Kidney (tissue), 13 donors: ENCODE measurements at regions not wholly inside any gene's neighbourhood (a gene's known extent, or its start where the extent isn't known, plus 50 kb on each side); places are given as distances from the start of the nearest gene placed in this dataset.

Source experiments
- DNase-seq, 5 donors: peaks; one replicate each; pipeline ENCODE4 v3.0.0-alpha.2; 2013 to 2020
- FAIRE-seq: peaks from 2 replicates; lab custom pipeline; 2012; peaks lifted over from hg19 to GRCh38; lab: Jason Lieb, UNC
- H3K27ac ChIP-seq, 2 donors: one replicate each; pipeline ENCODE4 v1.7.0; 2013; ENCODE audit warnings: low read depth in 2 of 2, low read length in 2 of 2, inconsistent platforms in 1 of 2
- H3K27me3 ChIP-seq: one replicate; pipeline ENCODE4 v1.7.1; 2013; ENCODE audit warnings: low read length, inconsistent platforms; ENCODE audit not compliant: control insufficient read depth, insufficient read depth
- H3K36me3 ChIP-seq, 3 donors: one replicate each; pipeline versions ENCODE4 v1.7.0 to v1.7.1; 2013; ENCODE audit warnings: low read length in 3 of 3, control low read depth in 1 of 3, inconsistent platforms in 1 of 3; ENCODE audit not compliant: insufficient read depth in 3 of 3, control insufficient read depth in 2 of 3
- H3K4me1 ChIP-seq, 3 donors: one replicate each; pipeline versions ENCODE4 v1.7.0 to v1.7.1; 2013; ENCODE audit warnings: low read length in 3 of 3, inconsistent platforms in 1 of 3, low read depth in 1 of 3; ENCODE audit not compliant: control insufficient read depth in 2 of 3, insufficient read depth in 2 of 3
- H3K4me3 ChIP-seq, 3 donors: one replicate each; pipeline versions ENCODE4 v1.7.0 to v1.8.1; 2013; ENCODE audit warnings: low read length in 3 of 3, control low read depth in 1 of 3, inconsistent platforms in 1 of 3
- H3K9ac ChIP-seq, 3 donors: one replicate each; pipeline versions ENCODE4 v1.7.0 to v1.7.1; 2013; ENCODE audit warnings: low read length in 3 of 3, control low read depth in 1 of 3, inconsistent platforms in 1 of 3
- H3K9me3 ChIP-seq, 3 donors: one replicate each; pipeline versions ENCODE4 v1.7.0 to v1.7.1; 2013; ENCODE audit warnings: low read length in 3 of 3, control low read depth in 1 of 3, inconsistent platforms in 1 of 3; ENCODE audit not compliant: control insufficient read depth in 2 of 3, insufficient read depth in 1 of 3
- intact Hi-C: fragments of 100-400 bp; cut with DNase I; formaldehyde crosslinking; loops from one replicate; pipeline ENCODE4 v1.11.1; 2022
- TF ChIP-seq, protein P1 (sequence below): IDR thresholded peaks from 3 replicates; pipeline ENCODE4 v1.5.1; 2012; ENCODE audit warnings: mild to moderate bottlenecking, moderate library complexity, borderline replicate concordance; ENCODE audit not compliant: insufficient read depth; ENCODE audit errors: extremely low read depth
- donor health status: control.
- donor health status: control.
- donor health status: control.
- donor health status: control.
- donor health status: control.
- donor health status: DM: yes; HTN: yes; CAD: no.
- donor health status: Normal renal cell carcinoma (clear cell type).

DNA sequence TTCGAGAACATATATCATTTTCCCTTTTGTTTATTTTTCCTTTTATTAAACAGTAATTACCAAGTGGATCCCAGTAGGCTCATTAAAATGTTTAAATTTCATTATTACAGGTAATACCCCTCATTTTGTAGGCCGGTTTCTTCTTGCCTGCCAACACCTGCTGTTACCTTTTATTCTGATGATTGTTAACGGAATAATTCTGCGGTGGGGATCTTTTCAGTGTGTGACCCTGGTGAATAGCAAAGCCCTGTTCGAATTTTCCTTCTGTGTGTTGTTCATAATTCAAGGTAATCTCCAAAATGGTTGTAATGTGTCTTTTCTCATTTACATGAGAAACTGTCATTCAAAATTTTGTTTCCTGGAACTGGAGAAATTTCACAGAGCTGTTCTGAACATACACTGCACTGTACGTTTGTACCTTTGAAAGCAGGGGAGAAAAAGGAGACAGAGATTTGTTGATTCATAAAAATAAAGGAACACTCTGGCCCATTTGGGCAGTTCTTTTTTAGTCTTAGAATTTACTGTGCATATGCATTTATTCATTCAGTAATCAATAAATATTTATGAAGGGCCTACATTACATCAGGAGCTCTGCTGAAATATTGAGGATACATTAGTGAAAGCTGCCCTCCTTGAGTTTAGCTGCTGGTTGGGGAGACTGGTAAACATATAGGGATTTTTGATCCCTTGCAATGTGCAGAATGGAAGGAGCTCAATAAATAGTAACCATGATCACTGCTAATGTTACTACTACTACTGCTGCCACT is 502.0 kb downstream of the QKI start:
- Histone ChIP-seq H3K4me1 (no peaks in the 10 kb centered on the region), H3K9ac (no peak overlapping the region), H3K36me3 (no peaks in the 10 kb centered on the region), H3K4me3 (no peak overlapping the region), H3K27me3 (no peaks in the 10 kb centered on the region), H3K27ac (no peak overlapping the region), H3K9me3 (no peaks in the 10 kb centered on the region)
- intact Hi-C loops, result no loop called here
- DNase-seq (no peak), FAIRE-seq (no peak)
- TF ChIP-seq, protein P1, sequence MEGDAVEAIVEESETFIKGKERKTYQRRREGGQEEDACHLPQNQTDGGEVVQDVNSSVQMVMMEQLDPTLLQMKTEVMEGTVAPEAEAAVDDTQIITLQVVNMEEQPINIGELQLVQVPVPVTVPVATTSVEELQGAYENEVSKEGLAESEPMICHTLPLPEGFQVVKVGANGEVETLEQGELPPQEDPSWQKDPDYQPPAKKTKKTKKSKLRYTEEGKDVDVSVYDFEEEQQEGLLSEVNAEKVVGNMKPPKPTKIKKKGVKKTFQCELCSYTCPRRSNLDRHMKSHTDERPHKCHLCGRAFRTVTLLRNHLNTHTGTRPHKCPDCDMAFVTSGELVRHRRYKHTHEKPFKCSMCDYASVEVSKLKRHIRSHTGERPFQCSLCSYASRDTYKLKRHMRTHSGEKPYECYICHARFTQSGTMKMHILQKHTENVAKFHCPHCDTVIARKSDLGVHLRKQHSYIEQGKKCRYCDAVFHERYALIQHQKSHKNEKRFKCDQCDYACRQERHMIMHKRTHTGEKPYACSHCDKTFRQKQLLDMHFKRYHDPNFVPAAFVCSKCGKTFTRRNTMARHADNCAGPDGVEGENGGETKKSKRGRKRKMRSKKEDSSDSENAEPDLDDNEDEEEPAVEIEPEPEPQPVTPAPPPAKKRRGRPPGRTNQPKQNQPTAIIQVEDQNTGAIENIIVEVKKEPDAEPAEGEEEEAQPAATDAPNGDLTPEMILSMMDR, result no peak

DNA sequence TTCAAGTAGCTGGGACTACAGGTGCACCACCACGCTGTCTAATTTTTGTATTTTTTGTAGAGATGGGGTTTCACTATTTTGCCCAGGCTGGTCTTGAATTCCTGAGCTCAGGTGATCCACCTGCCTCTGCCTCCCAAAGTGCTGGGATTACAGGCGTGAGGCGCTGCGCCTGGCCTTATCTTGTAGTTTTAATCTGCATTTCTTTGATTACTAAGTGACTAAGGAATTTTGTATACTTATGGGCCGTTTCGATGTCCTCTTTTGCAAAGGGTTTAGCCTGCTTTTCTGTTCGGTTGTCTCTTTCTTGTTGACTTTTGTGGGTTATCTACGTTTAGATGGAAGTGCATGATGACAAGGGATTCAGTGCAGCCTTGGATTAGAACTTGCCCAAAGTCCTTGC is 500.6 kb downstream of the QKI start:
- Histone ChIP-seq H3K9ac (no peak overlapping the region), H3K4me3 (no peak overlapping the region), H3K27me3 (no peaks in the 10 kb centered on the region), H3K9me3 (no peaks in the 10 kb centered on the region), H3K27ac (no peak overlapping the region), H3K36me3 (no peaks in the 10 kb centered on the region), H3K4me1 (no peaks in the 10 kb centered on the region)
- no peak for DNase-seq
- FAIRE-seq, result no peak
- intact Hi-C loops, result no loop called here
- TF ChIP-seq, protein P1, result no peak

DNA sequence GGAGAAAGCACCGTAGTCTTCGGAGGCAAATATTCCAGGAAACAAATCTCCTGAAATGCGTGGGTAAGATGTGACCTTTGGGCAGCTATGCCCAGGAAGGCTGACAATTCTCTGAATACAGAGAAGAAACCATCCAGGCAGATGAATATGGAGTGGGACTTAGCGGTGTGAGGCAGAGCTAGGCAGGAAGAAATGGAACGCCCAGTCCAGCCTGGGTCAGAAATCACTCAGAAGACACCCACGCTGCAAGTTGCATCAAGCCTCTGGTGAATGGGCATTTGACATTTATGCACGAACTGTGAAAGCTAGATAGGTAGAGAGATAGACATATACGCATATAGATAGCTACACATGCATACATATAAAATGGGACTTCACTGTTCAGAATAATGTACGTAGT is 498.5 kb downstream of the QKI start:
- TF ChIP-seq, protein P1, result no peak
- H3K9me3 ChIP-seq, result no peaks in the 10 kb centered on the region

More for the DNA sequence above, 498.5 kb downstream of the QKI start:
- no peaks in the 10 kb centered on the region for H3K27me3 ChIP-seq
- FAIRE-seq (no peak), DNase-seq (no peak)
- no peaks in the 10 kb centered on the region for H3K36me3 ChIP-seq
- H3K9ac ChIP-seq, result no peak overlapping the region
- no peaks in the 10 kb centered on the region for H3K4me1 ChIP-seq
- H3K27ac ChIP-seq, result no peak overlapping the region
- intact Hi-C loops, result no loop called here
- H3K4me3 ChIP-seq, result no peak overlapping the region
